GM06990 (cell line): ENCODE measurements at regions not wholly inside any gene's neighbourhood (a gene's known extent, or its start where the extent isn't known, plus 50 kb on each side); places are given as distances from the start of the nearest gene placed in this dataset.

Source experiments
- DNase-seq: peaks from one replicate; pipeline ENCODE4 v3.0.0-alpha.2; 2011; ENCODE audit not compliant: insufficient read length; ENCODE audit errors: extremely low read depth
- H3K27me3 ChIP-seq: replicated peaks from 2 replicates; pipeline ENCODE4 v1.6.0; 2011; ENCODE audit warnings: low read length; ENCODE audit not compliant: control insufficient read depth, insufficient read depth
- H3K36me3 ChIP-seq: 2 replicates; pipeline ENCODE4 v1.5.1; 2011; ENCODE audit warnings: low read length; ENCODE audit not compliant: control insufficient read depth, insufficient read depth
- H3K4me3 ChIP-seq: replicated peaks from 2 replicates; pipeline ENCODE4 v1.5.1; 2011; ENCODE audit warnings: low read depth, mild to moderate bottlenecking, control low read depth, low read length
- CTCF ChIP-seq: IDR thresholded peaks from 2 replicates; pipeline ENCODE4 v1.5.1; 2011; ENCODE audit warnings: low read length, control low read depth, mild to moderate bottlenecking, inconsistent platforms; ENCODE audit not compliant: insufficient read depth, poor library complexity, severe bottlenecking

GRCh38 chr18:24582771-24583170, 122.3 kb downstream of the HRH4 start:
- TF ChIP-seq CTCF = no peak
- H3K36me3 ChIP-seq = no peaks in the 10 kb centered on the region
- no peak overlapping the region for H3K4me3 ChIP-seq
- no peak for DNase-seq
- no peaks in the 10 kb centered on the region for H3K27me3 ChIP-seq

- Histone ChIP-seq H3K36me3 (no peaks in the 10 kb centered on the region), H3K4me3 (no peak overlapping the region), H3K27me3 (no peaks in the 10 kb centered on the region)
- TF ChIP-seq CTCF = no peak
- no peak for DNase-seq
Measured at GRCh38 chr18:24584205-24584604, 123.8 kb downstream of the HRH4 start.

GRCh38 chr18:24584813-24585212, 124.4 kb downstream of the HRH4 start:
- H3K36me3 ChIP-seq = no peaks in the 10 kb centered on the region
- TF ChIP-seq CTCF = no peak
- no peak overlapping the region for H3K4me3 ChIP-seq
- H3K27me3 ChIP-seq = no peaks in the 10 kb centered on the region
- no peak for DNase-seq

- Histone ChIP-seq H3K4me3 (no peak overlapping the region), H3K36me3 (no peaks in the 10 kb centered on the region), H3K27me3 (no peaks in the 10 kb centered on the region)
- no peak for DNase-seq
- TF ChIP-seq CTCF = no peak
Measured at GRCh38 chr18:24585996-24586566, 125.6 kb downstream of the HRH4 start.

GRCh38 chr18:24586662-24587360, 126.4 kb downstream of the HRH4 start:
- Histone ChIP-seq H3K36me3 (no peaks in the 10 kb centered on the region), H3K4me3 (no peak overlapping the region), H3K27me3 (no peaks in the 10 kb centered on the region)
- no peak for TF ChIP-seq CTCF
- DNase-seq = no peak

- DNase-seq = no peak
Measured at GRCh38 chr18:24588440-24588839, 128.0 kb downstream of the HRH4 start.

More at GRCh38 chr18:24588440-24588839, 128.0 kb downstream of the HRH4 start:
- Histone ChIP-seq H3K27me3 (no peaks in the 10 kb centered on the region), H3K36me3 (no peaks in the 10 kb centered on the region), H3K4me3 (no peak overlapping the region)
- no peak for TF ChIP-seq CTCF
